HL-60 (cell line): ENCODE measurements at regions not wholly inside any gene's neighbourhood (a gene's known extent, or its start where the extent isn't known, plus 50 kb on each side); places are given as distances from the start of the nearest gene placed in this dataset.

Experiments used
- DNase-seq, 2 experiments: peaks; one replicate each; pipeline ENCODE4 v3.0.0-alpha.2; 2010 to 2020; ENCODE audit warnings: low read depth in 1 of 2, low spot score in 1 of 2
- H3K27ac ChIP-seq: fragments of 250-450 bp; sonication (Bioruptor Pico); replicated peaks from 2 replicates; pipeline ENCODE4 v1.5.1; 2020; ENCODE audit warnings: mild to moderate bottlenecking, moderate library complexity
- H3K27me3 ChIP-seq: fragments of 250-450 bp; sonication (Bioruptor Pico); 2 replicates; pipeline ENCODE4 v1.5.1; 2021; ENCODE audit warnings: mild to moderate bottlenecking, moderate library complexity; ENCODE audit not compliant: insufficient read depth, poor library complexity, severe bottlenecking
- H3K4me3 ChIP-seq: replicated peaks from 2 replicates; pipeline ENCODE4 v1.5.1; 2011; ENCODE audit warnings: mild to moderate bottlenecking, control low read depth, low read length; ENCODE audit not compliant: insufficient read depth
- CTCF ChIP-seq: IDR thresholded peaks from one replicate; pipeline ENCODE4 v1.5.1; 2011; ENCODE audit warnings: low read length, control low read depth, inconsistent platforms; ENCODE audit not compliant: insufficient read depth
- GABPA ChIP-seq: IDR thresholded peaks from 2 replicates; pipeline ENCODE4 v1.6.1; 2012; ENCODE audit warnings: low read depth
- POLR2AphosphoS5 ChIP-seq: IDR thresholded peaks from 2 replicates; pipeline ENCODE4 v1.6.1; 2012; ENCODE audit warnings: low read depth
- REST ChIP-seq: IDR thresholded peaks from 2 replicates; pipeline ENCODE4 v1.6.1; 2012; ENCODE audit warnings: low read depth; ENCODE audit not compliant: insufficient replicate concordance
- SPI1 ChIP-seq: IDR thresholded peaks from 2 replicates; pipeline ENCODE4 v1.6.1; 2012; ENCODE audit warnings: low read depth, mild to moderate bottlenecking, borderline replicate concordance

GRCh38 chrX:39168609-39169008 is 367.4 kb downstream of the MID1IP1 start:
- DNase-seq, result no peak
- H3K27me3 ChIP-seq, result no peaks in the 10 kb centered on the region
- TF ChIP-seq REST (no peak), SPI1 (no peak), GABPA (no peak), POLR2AphosphoS5 (no peak), CTCF (no peak)
- H3K4me3 ChIP-seq, result no peak overlapping the region
- no peak overlapping the region for H3K27ac ChIP-seq

- no peak for DNase-seq
- Histone ChIP-seq H3K4me3 (no peak overlapping the region), H3K27me3 (no peaks in the 10 kb centered on the region), H3K27ac (no peak overlapping the region)
- TF ChIP-seq REST, result no peak
- no peak for TF ChIP-seq SPI1
- TF ChIP-seq POLR2AphosphoS5, result no peak
- TF ChIP-seq CTCF, result no peak
- TF ChIP-seq GABPA, result no peak
Observed at GRCh38 chrX:39169976-39170375, 368.7 kb downstream of the MID1IP1 start.

GRCh38 chrX:39170464-39170863 is 369.2 kb downstream of the MID1IP1 start:
- TF ChIP-seq POLR2AphosphoS5, result no peak
- no peak for TF ChIP-seq CTCF
- TF ChIP-seq GABPA, result no peak
- TF ChIP-seq SPI1, result no peak
- TF ChIP-seq REST, result no peak
- Histone ChIP-seq H3K27me3 (no peaks in the 10 kb centered on the region), H3K4me3 (no peak overlapping the region), H3K27ac (no peak overlapping the region)
- no peak for DNase-seq
